ENCODE measurements at regions not wholly inside any gene's neighbourhood (a gene's known extent, or its start where the extent isn't known, plus 50 kb on each side); places are given as distances from the start of the nearest gene placed in this dataset.

GRCh38 chr10:10292501-10292900 lies 725.2 kb upstream of the CELF2 start:
- Histone ChIP-seq H3K4me2 (ENCODE audit: low read length) (no peak overlapping the region), H3K79me2 (ENCODE audit: control insufficient read depth, low read length) (no peaks in the 10 kb centered on the region), H3K9me3 (ENCODE audit: control insufficient read depth, insufficient read depth, low read length) (no peaks in the 10 kb centered on the region), H3K27me3 (ENCODE audit: control insufficient read depth, low read length) (no peaks in the 10 kb centered on the region), H3K36me3 (ENCODE audit: control insufficient read depth, low read length) (no peaks in the 10 kb centered on the region), H4K20me1 (ENCODE audit: control insufficient read depth, insufficient read depth, low read depth, low read length) (no peaks in the 10 kb centered on the region), H3K4me3 (ENCODE audit: low read length) (no peak overlapping the region), H3K9me2 (replicated peaks; ENCODE audit: control insufficient read depth, low read length) (no peaks in the 10 kb centered on the region), H3F3A (ENCODE audit: control insufficient read depth, insufficient read depth) (no peaks in the 10 kb centered on the region), H3K4me1 (ENCODE audit: control insufficient read depth, low read length) (no peaks in the 10 kb centered on the region), H3K27ac (ENCODE audit: low read depth, low read length) (no peak overlapping the region)
- no peak for TF ChIP-seq EZH2phosphoT487 (IDR thresholded peaks at IDR 0.05; ENCODE audit: borderline replicate concordance, low read length)
- no peak for TF ChIP-seq CTCF (IDR thresholded peaks at IDR 0.05; ENCODE audit: low read depth, low read length, poor library complexity, severe bottlenecking)

GRCh38 chr10:10293041-10293440 lies 724.6 kb upstream of the CELF2 start:
- TF ChIP-seq CTCF (IDR thresholded peaks at IDR 0.05; ENCODE audit: low read depth, low read length, poor library complexity, severe bottlenecking), result no peak
- no peak for TF ChIP-seq EZH2phosphoT487 (IDR thresholded peaks at IDR 0.05; ENCODE audit: borderline replicate concordance, low read length)
- H3F3A ChIP-seq (ENCODE audit: control insufficient read depth, insufficient read depth), result no peaks in the 10 kb centered on the region
- no peaks in the 10 kb centered on the region for H4K20me1 ChIP-seq (ENCODE audit: control insufficient read depth, insufficient read depth, low read depth, low read length)
- H3K4me3 ChIP-seq (ENCODE audit: low read length), result no peak overlapping the region
- no peak overlapping the region for H3K27ac ChIP-seq (ENCODE audit: low read depth, low read length)
- no peaks in the 10 kb centered on the region for H3K9me3 ChIP-seq (ENCODE audit: control insufficient read depth, insufficient read depth, low read length)
- no peaks in the 10 kb centered on the region for H3K79me2 ChIP-seq (ENCODE audit: control insufficient read depth, low read length)
- H3K36me3 ChIP-seq (ENCODE audit: control insufficient read depth, low read length), result no peaks in the 10 kb centered on the region
- no peaks in the 10 kb centered on the region for H3K27me3 ChIP-seq (ENCODE audit: control insufficient read depth, low read length)
- no peaks in the 10 kb centered on the region for H3K9me2 ChIP-seq (replicated peaks; ENCODE audit: control insufficient read depth, low read length)
- H3K4me2 ChIP-seq (ENCODE audit: low read length), result no peak overlapping the region
- no peaks in the 10 kb centered on the region for H3K4me1 ChIP-seq (ENCODE audit: control insufficient read depth, low read length)

- Histone ChIP-seq H3K4me2 (ENCODE audit: low read length) (no peak overlapping the region), H4K20me1 (ENCODE audit: control insufficient read depth, insufficient read depth, low read depth, low read length) (no peaks in the 10 kb centered on the region), H3K4me3 (ENCODE audit: low read length) (no peak overlapping the region), H3K36me3 (ENCODE audit: control insufficient read depth, low read length) (no peaks in the 10 kb centered on the region), H3K4me1 (ENCODE audit: control insufficient read depth, low read length) (no peaks in the 10 kb centered on the region), H3F3A (ENCODE audit: control insufficient read depth, insufficient read depth) (no peaks in the 10 kb centered on the region), H3K27ac (ENCODE audit: low read depth, low read length) (no peak overlapping the region), H3K79me2 (ENCODE audit: control insufficient read depth, low read length) (no peaks in the 10 kb centered on the region), H3K27me3 (ENCODE audit: control insufficient read depth, low read length) (no peaks in the 10 kb centered on the region), H3K9me2 (replicated peaks; ENCODE audit: control insufficient read depth, low read length) (no peaks in the 10 kb centered on the region), H3K9me3 (ENCODE audit: control insufficient read depth, insufficient read depth, low read length) (no peaks in the 10 kb centered on the region)
- TF ChIP-seq CTCF (IDR thresholded peaks at IDR 0.05; ENCODE audit: low read depth, low read length, poor library complexity, severe bottlenecking) (no peak), EZH2phosphoT487 (IDR thresholded peaks at IDR 0.05; ENCODE audit: borderline replicate concordance, low read length) (no peak)
These were observed 724.2 kb upstream of the CELF2 start for GRCh38 chr10:10293481-10293951.

Measured in DOHH2 (cell line).